NCI-H2196 treated with DMSO at 0.1 percent for 48 hours (cell line): ENCODE measurements at regions not wholly inside any gene's neighbourhood (a gene's known extent, or its start where the extent isn't known, plus 50 kb on each side); places are given as distances from the start of the nearest gene placed in this dataset.

ENCODE experiments used
- DNase-seq: peaks from one replicate; lab custom pipeline; 2025; ENCODE audit not compliant: unreplicated experiment; lab: John Stamatoyannopoulos, UW

DNA sequence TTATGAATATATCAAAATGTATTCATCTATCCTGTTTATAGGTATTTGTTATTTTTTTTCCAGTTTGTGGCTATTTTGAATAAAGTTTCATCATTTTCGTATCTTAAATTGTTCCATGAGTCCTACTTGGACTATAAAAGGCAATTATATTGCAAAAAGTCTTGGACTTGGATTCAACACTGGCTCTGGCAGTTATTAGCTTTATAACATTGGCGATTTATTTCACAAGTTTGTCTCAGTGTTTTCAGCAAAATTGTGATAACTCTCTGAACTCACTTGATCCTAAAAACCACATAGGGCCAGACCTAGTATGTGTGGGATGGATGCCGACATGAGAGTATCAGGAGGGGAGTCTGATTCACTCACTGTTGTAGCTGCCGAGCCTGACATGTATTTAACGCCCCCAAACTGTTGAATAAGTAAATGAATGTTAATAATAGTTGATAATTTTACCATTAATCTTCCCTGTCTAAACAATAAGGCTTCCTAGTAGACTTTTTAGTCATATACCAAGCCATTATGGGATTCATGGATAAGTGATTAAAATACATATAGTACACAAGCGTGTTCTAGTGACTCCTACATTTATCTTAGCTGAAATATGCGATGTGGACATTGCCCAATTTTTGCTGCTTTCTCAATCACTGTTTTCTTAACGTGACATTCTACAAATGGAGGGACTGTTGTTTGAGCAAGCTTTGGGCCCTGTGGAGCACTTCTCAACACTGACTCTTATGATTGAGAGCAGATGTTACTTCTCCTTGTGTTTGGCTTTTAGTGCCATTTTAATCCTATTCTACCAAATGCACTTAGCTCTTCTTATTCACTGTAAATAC, 907.6 kb downstream of the EPHA4 start:
- DNase-seq, result no peak

DNA sequence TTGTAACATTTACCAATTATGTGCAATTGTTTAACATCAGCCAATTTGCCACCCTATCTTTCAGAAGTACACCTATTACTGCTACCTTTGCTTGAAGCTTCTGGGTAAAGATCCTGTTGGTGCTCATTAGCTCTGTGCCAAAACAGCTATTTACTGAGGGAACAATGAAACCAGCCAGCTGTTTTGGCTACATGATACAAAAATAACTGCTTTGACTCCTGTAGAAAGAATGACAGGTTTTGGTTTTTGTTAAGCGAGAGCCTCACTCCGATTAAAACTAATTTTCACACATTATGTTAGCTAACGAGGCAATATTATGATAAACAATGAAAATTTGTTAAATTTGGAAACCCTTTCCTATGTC, 907.0 kb downstream of the EPHA4 start:
- no peak for DNase-seq

DNA sequence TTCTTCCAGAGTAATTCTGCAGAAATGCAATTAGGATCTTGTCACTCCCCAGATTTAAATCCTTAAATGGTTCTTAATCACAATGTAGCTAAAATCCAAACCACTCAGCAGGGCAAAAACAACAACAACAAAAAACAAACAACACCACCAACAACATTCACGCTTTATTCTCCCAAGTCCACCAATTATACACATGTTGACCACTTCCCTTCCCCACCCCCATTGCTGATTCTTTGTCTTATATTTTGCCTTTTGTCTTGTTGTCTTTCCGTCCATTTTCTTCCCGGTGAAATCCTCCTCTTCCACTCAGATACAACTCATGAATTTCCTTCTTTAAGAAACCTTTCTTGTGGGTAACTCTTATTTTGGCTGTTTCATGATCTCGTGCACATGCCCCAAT, 902.8 kb downstream of the EPHA4 start:
- DNase-seq, result no peak

DNA sequence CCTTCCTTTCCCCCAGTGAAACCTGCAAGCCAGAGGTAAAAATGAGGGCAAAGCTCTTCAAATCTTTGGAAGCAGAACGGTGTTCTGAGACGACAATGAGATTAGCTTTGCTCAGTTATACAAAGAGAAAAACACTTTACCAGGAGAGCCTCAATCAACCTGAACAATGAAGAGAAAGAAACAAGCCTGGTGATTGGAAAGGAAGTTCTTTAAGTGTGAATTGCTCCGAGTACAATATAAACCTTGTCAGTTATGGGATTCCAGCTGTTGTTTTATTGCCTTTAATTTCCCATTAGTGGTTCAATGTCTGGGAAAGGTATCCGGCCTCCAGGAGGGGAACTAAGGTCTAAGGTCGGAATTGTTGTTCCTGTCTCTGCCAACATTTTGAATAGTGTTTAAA, 901.6 kb downstream of the EPHA4 start:
- DNase-seq, result no peak

DNA sequence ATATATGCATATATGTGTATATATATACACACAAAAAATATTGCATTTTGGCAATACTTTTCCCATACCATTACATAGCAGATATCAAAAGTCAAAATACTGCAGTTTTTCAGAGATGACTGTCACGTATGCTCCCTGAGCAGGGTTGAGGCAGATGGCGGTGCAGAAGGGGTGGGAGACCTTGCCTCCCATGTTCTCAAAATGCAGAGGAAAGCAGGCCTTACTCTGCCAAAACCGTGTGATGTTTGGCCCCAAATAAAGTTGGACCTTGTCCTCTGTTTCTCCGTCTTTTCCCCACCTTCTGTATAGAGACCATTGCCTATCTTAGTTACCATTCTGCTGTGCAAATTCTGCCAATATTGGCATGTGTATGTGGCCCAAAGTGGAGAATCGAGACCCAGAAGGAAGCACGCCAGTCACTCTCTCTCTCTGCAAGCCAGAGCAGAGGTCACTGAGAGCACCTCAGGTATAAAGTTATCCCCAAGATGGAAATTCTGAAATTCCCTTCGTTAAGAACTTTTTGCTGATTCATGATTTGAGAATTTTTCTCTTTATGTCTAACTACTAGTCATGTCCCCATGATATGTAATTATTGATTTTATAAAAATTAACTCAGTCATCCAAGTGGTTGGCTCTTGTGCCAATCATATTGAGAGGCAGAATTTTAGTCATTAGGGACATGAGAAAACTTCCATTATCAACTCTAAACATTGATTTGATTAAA, 898.8 kb downstream of the EPHA4 start:
- DNase-seq, result no peak

DNA sequence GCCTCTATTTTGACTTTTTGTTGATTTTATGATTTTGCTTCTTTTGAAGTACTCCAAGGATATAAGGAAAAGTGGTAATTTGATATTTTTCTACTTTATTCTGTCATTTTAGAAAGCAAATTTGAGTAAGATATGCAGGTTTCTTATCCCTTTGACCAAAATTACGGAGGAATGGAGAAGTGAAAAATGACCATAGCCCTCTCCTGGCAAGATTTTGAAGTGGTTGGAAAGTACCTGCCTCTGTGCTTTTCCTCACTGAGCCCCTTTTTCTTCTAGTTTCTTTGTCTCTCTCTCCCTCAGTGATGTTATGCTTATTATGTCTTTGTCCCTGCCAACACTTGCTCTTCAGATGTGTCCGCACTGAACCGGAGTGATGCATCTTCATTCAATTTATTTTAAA, 898.1 kb downstream of the EPHA4 start:
- no peak for DNase-seq

DNA sequence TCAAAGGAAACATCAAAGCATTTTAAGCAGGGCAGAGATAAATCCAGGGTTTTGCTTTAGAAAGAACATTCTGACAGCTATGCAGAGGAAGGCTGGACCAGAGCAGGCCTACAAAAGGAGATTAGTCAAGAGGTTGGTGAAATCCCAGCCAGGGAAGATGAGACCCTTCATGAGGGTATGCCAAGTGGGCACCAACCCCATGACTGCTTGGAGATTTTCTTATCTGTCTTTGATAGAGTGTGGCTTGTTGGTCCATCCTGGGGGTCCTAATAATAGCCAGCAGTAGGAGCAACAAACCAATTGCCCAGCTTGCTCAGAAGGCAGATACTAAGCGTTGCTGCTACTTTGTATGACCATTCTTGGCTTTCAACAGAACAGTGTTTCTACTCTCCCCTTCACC, 895.4 kb downstream of the EPHA4 start:
- DNase-seq, result no peak

DNA sequence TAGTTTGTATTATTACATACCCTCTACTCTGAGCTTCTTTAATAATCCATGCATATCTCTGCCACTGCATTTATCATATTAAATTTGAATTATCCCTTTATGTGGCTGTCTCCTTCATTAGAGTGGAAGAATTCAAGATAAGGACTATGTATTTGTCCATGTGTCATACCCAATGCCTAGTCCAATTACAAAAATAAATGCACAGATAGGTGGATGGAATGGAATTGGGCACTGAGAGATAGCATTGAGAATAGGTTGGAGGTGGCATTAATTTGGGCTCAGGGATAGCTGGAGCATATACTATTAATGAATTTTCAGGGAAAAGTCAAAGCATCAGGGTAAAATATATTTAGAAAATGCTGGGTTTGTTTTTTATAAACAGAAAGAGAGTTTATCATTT, 893.2 kb downstream of the EPHA4 start:
- DNase-seq, result no peak

DNA sequence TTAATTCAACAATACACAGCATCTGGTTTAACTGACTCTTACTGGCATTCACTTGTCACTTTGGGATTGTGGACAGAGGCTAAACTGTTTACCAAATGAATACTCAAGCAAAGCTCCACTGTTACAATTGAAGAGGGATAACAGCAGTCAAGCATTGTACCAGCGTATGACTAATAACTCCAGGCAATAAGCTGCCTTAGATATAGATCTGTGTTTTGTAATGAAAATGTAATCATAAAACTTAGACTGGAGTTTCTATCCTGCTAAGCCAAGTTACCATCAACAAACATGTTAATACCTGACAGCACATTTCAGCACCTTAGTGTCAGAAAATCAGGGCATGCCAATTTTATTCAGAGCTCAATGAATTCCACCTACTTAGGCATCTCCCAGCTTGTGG, 889.5 kb downstream of the EPHA4 start:
- no peak for DNase-seq

DNA sequence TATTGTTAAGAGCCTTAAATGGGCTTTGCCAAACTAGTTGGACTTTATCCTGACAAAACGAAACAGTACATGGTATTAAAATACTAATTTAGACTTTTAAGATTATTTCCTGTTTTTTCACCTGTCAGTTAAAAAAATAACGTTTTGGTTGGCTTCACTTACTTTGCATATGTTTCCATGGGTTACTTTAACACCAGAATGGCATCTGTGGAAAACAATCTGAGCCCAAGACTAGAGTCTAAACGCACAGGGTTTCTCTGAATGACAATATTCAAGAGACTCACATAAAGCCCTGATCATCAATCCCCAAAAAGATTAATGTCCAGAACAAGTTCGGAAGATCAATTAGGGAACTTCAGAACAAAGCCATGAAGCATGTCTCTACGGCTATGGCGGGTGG, 888.0 kb downstream of the EPHA4 start:
- DNase-seq, result no peak

DNA sequence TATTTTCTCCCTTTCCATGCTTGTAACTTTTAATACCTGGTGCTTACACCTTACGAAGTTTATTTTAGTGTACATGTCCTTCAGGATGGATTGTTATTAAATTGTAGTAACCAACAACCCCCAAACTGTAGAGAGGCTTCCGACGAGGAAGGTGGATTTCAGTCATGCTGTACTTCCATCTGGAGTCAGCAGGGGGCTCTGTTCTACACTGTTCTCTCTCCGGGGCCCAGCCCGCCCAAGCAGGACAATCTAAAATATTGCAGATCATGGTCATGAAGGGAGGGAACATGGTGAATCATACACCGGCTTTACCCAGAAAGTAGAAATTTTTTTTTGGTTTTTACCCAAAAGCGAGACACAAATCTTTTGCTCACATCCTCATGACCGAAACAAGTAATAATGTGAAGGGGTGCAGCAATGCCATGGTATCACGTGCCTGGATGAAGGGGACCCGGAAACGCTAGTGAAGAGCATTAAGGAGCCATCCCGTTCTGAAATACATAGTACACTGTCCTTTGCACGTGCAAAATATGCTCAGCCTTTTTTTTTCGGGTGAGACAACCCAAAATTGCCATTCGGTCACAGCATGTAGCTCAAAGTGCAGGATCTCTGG, 884.8 kb downstream of the EPHA4 start:
- no peak for DNase-seq

DNA sequence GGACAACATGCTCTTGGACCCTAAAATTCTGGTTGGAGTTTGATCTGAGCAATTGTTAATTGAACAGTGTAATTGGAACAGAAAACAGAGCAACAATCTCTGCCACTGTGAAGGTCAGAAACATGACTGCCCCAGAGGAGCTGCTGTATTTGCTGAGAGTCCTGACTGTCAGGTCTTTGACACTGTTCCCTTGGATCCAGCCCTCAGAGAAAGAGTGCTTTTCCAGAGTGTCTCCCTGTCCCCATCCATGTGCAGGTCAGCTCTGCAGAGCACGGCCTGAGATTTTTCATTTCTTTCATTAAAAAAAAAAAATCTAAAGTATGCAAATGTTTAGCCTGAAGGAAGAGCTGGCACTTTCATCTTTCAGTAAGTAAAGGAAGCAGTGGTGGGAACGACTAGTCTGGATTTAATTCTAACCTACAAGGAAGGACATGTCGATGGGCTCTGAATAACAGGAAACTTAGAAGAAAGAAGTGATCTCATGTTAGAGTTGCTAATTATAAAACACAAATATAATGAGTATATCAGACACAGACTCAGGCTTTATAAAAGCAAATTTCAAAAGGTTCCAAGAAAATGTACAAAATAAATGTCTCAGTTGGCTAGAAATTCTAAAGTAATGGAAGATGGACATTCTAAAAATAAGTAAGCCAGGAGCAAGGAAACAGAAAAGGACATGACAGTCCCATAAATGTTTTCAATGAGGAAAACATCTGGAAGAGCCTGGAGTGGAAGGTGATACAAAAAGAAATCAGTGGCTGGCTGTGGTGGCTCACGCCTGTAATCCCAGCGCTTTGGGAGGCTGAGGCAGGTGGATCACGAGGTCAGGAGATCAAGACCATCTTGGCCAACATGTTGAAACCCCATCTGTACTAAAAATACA, 876.5 kb downstream of the EPHA4 start:
- DNase-seq, result no peak

DNA sequence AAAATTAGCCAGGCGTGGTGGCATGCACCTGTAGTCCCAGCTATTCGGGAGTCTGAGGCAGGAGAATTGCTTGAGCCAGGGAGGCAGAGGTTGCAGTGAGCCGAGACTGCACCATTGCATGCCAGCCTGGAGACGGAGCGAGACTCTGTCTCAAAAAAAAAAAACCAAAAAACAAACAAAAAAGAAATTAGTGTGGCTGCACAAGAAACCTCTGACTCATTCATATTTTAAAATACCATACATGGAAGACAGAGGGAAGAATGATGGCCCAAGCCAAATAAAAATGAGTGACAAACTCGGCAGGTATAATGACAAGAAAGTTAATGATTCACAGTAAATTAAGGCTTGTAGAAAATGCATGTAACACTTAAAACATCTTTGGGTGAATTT, 875.8 kb downstream of the EPHA4 start:
- DNase-seq, result no peak

DNA sequence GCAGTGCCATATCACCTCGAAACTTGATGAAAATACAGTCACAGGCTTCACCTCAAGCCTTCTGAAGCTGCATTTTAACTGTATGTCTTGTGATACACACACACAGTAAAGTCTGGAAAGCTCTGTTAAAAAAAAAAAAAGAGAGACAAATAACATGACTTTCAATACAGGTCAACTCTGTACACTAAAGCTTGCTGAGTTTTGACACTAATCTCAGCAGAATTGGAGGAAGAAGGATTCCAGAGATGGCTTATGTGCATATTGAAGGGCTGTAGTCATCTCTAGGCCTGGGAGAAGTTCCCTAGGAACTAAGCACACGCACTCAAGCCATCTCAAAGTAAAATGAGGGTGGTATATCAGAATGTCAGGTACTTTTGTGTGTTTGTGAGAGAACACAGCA, 875.1 kb downstream of the EPHA4 start:
- no peak for DNase-seq

DNA sequence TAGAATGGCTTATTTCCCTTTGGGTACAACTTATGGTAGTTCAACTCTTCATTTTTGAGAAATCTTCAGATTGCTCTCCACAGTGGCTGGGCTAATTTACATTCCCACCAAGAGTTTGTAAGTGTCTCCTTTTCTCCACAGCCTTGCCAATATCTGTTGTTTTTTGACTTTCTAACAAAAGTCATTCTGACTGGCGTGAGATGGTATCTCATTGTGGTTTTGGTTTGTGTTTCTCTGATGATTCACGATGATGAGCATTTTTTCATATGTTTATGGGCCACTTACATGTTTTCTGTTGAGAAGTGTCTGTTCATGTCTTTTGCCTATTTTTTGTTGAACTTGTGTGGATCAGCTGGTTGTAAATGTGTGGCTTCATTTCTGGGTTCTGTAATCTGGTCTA, 871.0 kb downstream of the EPHA4 start:
- DNase-seq, result no peak

DNA sequence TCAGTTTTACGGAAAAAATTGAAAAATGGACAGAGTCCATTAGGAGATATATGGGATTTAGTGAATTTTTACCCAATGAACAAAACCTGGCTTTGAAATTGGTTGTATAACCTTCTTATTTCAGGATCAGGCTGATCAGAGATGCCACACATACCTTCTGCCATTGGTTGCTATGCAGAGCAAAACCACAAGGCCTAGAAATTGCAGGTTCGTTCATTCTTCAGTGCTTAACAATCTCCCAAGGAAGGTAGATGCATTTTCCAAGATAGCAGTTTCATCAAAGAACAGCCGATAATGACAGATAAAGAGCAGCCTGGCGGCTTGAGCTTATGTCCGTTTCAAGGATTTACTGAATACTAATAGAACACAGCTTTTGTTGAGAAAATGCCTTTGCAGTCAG, 868.8 kb downstream of the EPHA4 start:
- no peak for DNase-seq

DNA sequence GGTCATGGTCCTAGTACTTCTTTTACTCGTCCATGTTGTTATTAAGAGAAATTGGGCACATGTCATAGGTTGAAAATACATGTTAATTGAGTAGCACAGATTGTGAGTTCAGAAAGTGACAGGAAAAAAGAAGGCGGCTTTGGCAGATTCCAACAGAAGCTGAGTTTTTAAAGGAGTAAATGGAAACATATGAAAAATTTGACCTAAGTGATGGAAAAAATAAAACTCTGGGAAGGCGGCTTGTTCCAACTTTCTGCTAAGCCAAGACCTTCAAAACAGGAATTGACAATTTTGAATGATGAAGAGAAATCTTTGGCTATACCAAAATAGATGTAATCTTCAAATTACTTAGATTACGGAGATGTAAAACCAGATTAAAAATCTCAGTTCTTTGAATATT, 868.0 kb downstream of the EPHA4 start:
- DNase-seq, result no peak

DNA sequence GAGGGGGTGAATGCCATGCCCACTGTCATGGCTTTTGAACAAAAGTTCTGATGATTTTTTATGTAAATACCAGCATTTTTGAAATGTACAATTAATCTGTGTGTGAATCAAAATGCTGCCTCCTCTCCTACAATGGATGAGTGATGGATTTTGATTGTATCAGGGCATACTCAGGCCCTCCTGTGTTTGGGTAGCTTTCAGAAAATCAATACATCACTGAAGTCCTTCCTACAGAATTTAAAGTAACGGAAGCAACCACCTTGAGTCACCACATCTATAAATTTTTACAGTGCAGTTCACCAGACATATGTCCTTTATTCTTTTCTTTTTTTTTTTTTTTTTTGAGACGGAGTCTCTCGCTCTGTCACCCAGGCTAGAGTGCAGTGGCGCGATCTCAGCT, 867.3 kb downstream of the EPHA4 start:
- no peak for DNase-seq

DNA sequence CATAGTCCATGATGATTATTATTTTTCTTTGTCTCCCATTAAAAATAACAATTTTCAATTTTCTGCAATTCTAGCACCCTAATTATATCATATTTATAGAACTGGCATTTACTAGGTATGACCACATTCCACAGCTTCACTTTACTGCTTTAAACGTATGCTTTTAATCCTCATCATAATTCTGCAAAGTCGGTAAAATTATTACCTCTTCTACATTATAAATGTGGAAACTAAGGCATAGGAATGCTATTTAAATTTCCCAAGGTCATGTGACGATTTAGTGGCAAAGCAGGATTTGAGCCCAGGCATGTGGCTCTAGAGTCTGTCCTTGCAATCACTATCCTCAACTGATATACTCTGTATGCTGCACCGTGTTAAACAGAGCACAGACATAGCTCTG, 866.4 kb downstream of the EPHA4 start:
- DNase-seq, result no peak

DNA sequence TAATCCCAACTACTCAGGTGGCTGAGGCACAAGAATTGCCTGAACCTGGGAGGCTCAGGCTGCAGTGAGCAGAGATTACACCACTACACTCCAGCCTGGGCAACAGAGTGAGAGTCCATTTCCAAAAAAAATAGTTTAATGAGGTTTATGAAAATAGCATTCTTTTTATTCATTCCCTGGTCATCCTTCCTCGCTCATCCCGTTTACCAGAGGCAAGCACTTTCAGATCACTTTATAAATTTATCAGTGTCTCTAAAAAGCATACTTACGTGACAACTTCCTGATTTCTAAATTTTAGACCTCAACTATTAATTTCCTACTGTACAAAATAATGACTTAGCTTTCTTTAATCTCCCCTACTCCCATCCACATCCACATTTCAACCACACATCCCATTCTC, 864.8 kb downstream of the EPHA4 start:
- DNase-seq, result no peak

DNA sequence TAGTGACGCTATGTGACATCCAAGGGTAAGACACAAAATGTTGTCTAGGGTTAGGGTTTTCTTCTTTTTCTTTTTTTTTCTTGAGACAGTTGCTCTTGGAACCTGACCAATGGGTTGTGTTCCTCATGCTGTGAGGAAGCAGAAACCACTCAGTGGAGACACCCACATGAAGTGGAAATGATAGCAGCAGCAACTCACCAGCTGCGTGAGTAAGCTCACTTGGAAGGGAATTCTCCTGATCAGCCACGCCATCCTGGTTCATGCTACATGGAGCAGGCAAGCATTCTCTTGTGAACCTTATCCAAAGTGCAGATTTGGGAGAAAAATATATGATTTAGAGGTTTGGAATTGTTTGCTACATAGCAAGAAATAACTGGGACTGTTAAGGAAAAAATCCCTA, 863.7 kb downstream of the EPHA4 start:
- no peak for DNase-seq
